IMR-90 (cell line): ENCODE measurements at regions not wholly inside any gene's neighbourhood (a gene's known extent, or its start where the extent isn't known, plus 50 kb on each side); places are given as distances from the start of the nearest gene placed in this dataset.

Source experiments
- ATAC-seq: fragments of 200-7000 bp; cut with Tn5 transposase; 2 replicates; pipeline ENCODE4 v1.9.1; 2020; ENCODE audit warnings: low read depth, mild to moderate bottlenecking, moderate library complexity
- BruUV-seq: library from RNA; stranded (reverse); fragments of 400-500 nt; replicated peaks from 2 replicates; lab custom pipeline; 2021; lab: Mats Ljungman, UMichigan
- CTCF ChIA-PET: fragments of 300-600 bp; formaldehyde crosslinking; extraction: SDS; loops from one replicate; lab custom pipeline; 2021; ENCODE audit warnings: antibody characterized with exemption; lab: Yijun Ruan, JAX
- POLR2A ChIA-PET: fragments of 300-600 bp; sonication (Branson Sonifier 250); formaldehyde crosslinking; loops from one replicate; lab custom pipeline; 2022; ENCODE audit warnings: antibody characterized with exemption; ENCODE audit not compliant: unreplicated experiment; lab: Charles Lee
- DNase-seq: peaks from one replicate; pipeline ENCODE4 v3.0.0; 2013
- H2AFZ ChIP-seq: replicated peaks from 2 replicates; pipeline ENCODE3; 2013; ENCODE audit warnings: low read length, mild to moderate bottlenecking; ENCODE audit not compliant: poor library complexity
- H2AK5ac ChIP-seq: 2 replicates; pipeline ENCODE4 v1.6.1; 2013; ENCODE audit warnings: low read depth, low read length, inconsistent platforms
- H2AK9ac ChIP-seq: replicated peaks from 2 replicates; pipeline ENCODE3; 2013; ENCODE audit warnings: mild to moderate bottlenecking, low read depth, low read length, moderate library complexity; ENCODE audit not compliant: poor library complexity
- H2BK120ac ChIP-seq: 2 replicates; pipeline ENCODE4 v1.6.1; 2013; ENCODE audit warnings: low read depth, low read length, inconsistent platforms
- H2BK15ac ChIP-seq: 3 replicates; pipeline ENCODE4 v1.6.1; 2013; ENCODE audit warnings: low read depth, low read length, inconsistent platforms
- H2BK20ac ChIP-seq: 2 replicates; pipeline ENCODE4 v1.6.1; 2013; ENCODE audit warnings: low read depth, mild to moderate bottlenecking, inconsistent platforms, low read length, moderate library complexity
- H2BK5ac ChIP-seq: 2 replicates; pipeline ENCODE4 v1.6.1; 2013; ENCODE audit warnings: mild to moderate bottlenecking, low read depth, low read length, inconsistent platforms; ENCODE audit not compliant: poor library complexity, severe bottlenecking
- H3K14ac ChIP-seq: replicated peaks from 2 replicates; pipeline ENCODE4 v1.6.1; 2013; ENCODE audit warnings: low read depth, low read length, inconsistent platforms
- H3K18ac ChIP-seq: 2 replicates; pipeline ENCODE4 v1.6.1; 2013; ENCODE audit warnings: low read depth, low read length, control low read depth
- H3K23ac ChIP-seq: 2 replicates; pipeline ENCODE4 v1.6.1; 2013; ENCODE audit warnings: low read depth, low read length, inconsistent platforms
- H3K27ac ChIP-seq: 2 replicates; pipeline ENCODE4 v1.5.1; 2013; ENCODE audit warnings: mild to moderate bottlenecking, control low read depth, low read length; ENCODE audit not compliant: insufficient read depth
- H3K27me3 ChIP-seq: 2 replicates; pipeline ENCODE4 v1.6.1; 2013; ENCODE audit warnings: low read length; ENCODE audit not compliant: control insufficient read depth, insufficient read depth
- H3K36me3 ChIP-seq: 2 replicates; pipeline ENCODE4 v1.6.1; 2013; ENCODE audit warnings: low read length, mixed read lengths; ENCODE audit not compliant: control insufficient read depth, insufficient read depth
- H3K4ac ChIP-seq: 2 replicates; pipeline ENCODE4 v1.6.1; 2013; ENCODE audit warnings: low read depth, low read length, inconsistent platforms
- H3K4me1 ChIP-seq: 2 replicates; pipeline ENCODE4 v1.6.1; 2013; ENCODE audit warnings: low read length, mixed read lengths; ENCODE audit not compliant: control insufficient read depth, insufficient read depth
- H3K4me2 ChIP-seq: 2 replicates; pipeline ENCODE4 v1.6.1; 2013; ENCODE audit warnings: low read depth, mild to moderate bottlenecking, control low read depth, low read length, moderate library complexity
- H3K4me3 ChIP-seq: 2 replicates; pipeline ENCODE4 v1.5.1; 2013; ENCODE audit warnings: low read depth, mild to moderate bottlenecking, control low read depth, low read length, moderate library complexity; ENCODE audit not compliant: insufficient read depth
- H3K56ac ChIP-seq: 2 replicates; pipeline ENCODE4 v1.6.1; 2013; ENCODE audit warnings: low read length, inconsistent platforms; ENCODE audit not compliant: insufficient read depth; ENCODE audit errors: extremely low read depth
- H3K79me1 ChIP-seq, 2 experiments: 2 replicates each; pipeline ENCODE4 v1.6.1; 2013; ENCODE audit warnings: low read length in 2 of 2, inconsistent platforms in 1 of 2, low read depth in 1 of 2
- H3K9ac ChIP-seq: 2 replicates; pipeline ENCODE4 v1.6.1; 2013; ENCODE audit warnings: low read depth, low read length, control low read depth
- H3K9me1 ChIP-seq: 2 replicates; pipeline ENCODE4 v1.6.1; 2013; ENCODE audit warnings: low read length, inconsistent platforms; ENCODE audit not compliant: insufficient read depth
- H3K9me3 ChIP-seq: 2 replicates; pipeline ENCODE4 v1.6.1; 2013; ENCODE audit warnings: low read length; ENCODE audit not compliant: control insufficient read depth, insufficient read depth
- H4K20me1 ChIP-seq: 2 replicates; pipeline ENCODE4 v1.6.1; 2013; ENCODE audit warnings: low read length, inconsistent platforms; ENCODE audit not compliant: insufficient read depth
- H4K5ac ChIP-seq: 2 replicates; pipeline ENCODE4 v1.6.1; 2013; ENCODE audit warnings: mild to moderate bottlenecking, low read depth, low read length, control low read depth
- H4K8ac ChIP-seq, 2 experiments: 2 replicates each; pipeline ENCODE4 v1.6.1; 2013; ENCODE audit warnings: low read depth in 2 of 2, low read length in 2 of 2, control low read depth in 1 of 2, inconsistent platforms in 1 of 2
- H4K91ac ChIP-seq: 2 replicates; pipeline ENCODE4 v1.6.1; 2013; ENCODE audit warnings: low read depth, low read length, inconsistent platforms; ENCODE audit not compliant: insufficient read depth
- BHLHE40 ChIP-seq: fragments of 150-350 bp; IDR thresholded peaks from 2 replicates; pipeline ENCODE4 v1.6.1; 2016; ENCODE audit warnings: mild to moderate bottlenecking, low read depth, low read length
- MAFK ChIP-seq: IDR thresholded peaks from 2 replicates; pipeline ENCODE4 v1.6.1; 2012; ENCODE audit warnings: low read depth, low read length, improper control_type of control experiment
- NFE2L2 ChIP-seq: fragments of 150-350 bp; IDR thresholded peaks from 2 replicates; pipeline ENCODE4 v1.6.1; 2016; ENCODE audit warnings: low read depth, mild to moderate bottlenecking, low read length
- RFX5 ChIP-seq: IDR thresholded peaks from 2 replicates; pipeline ENCODE4 v1.8.0; 2012; ENCODE audit warnings: low read depth, mild to moderate bottlenecking, low read length, moderate library complexity
- SMC3 ChIP-seq: fragments of 150-350 bp; IDR thresholded peaks from 2 replicates; pipeline ENCODE4 v1.6.1; 2016; ENCODE audit warnings: low read depth, mild to moderate bottlenecking, antibody characterized with exemption, low read length, moderate library complexity
- whole genome bisulfite sequencing, 2 experiments: methylation state at CpG; one replicate each; pipeline versions ENCODE4 v1.1.5 to v1.1.7; 2013; ENCODE audit warnings: missing lambda C conversion rate in 2 of 2; ENCODE audit not compliant: insufficient read length in 1 of 2; ENCODE audit errors: extremely low coverage in 2 of 2; 5-methylcytosine and 5-hydroxymethylcytosine counted together
- dilution Hi-C: fragments of 300-500 bp; cut with HindIII; formaldehyde crosslinking; loops from one replicate; pipeline ENCODE4 v1.14.3; 2018; ENCODE audit warnings: low sequenced_read_pairs; ENCODE audit not compliant: unreplicated experiment
- in situ Hi-C: fragments of 300-500 bp; cut with MboI; formaldehyde crosslinking; loops from 3 replicates; pipeline ENCODE4 v1.14.3; 2019; ENCODE audit warnings: low sequenced_read_pairs, inconsistent platforms, mixed read lengths
- intact Hi-C: fragments of 100-400 bp; cut with micrococcal nuclease; formaldehyde crosslinking; loops from 2 replicates; pipeline ENCODE4 v1.10.0; 2022

- BruUV-seq = no TSS peak
- intact Hi-C loops (no loop called here), in situ Hi-C loops (no loop called here), dilution Hi-C loops (no loop called here)
- no peaks in the 10 kb centered on the region for H4K20me1 ChIP-seq
- no CpG with 5 or more reads among the region's 3 CpGs for WGBS, 2 experiments
- H2AK5ac ChIP-seq = no peak overlapping the region
- no peak overlapping the region for H4K5ac ChIP-seq
- no peaks in the 10 kb centered on the region for H3K36me3 ChIP-seq
- H3K9me1 ChIP-seq = no peaks in the 10 kb centered on the region
- no peak overlapping the region for H3K4me3 ChIP-seq
- no peak overlapping the region for H2AFZ ChIP-seq
- POLR2A ChIA-PET = no interaction called here
- H2BK5ac ChIP-seq = no peak overlapping the region
- no peak for TF ChIP-seq SMC3
- no peak for TF ChIP-seq BHLHE40
- no peak for TF ChIP-seq NFE2L2
- TF ChIP-seq MAFK = no peak
- no peak for TF ChIP-seq RFX5
- no peak overlapping the region for H2BK15ac ChIP-seq
- no peak overlapping the region for H3K18ac ChIP-seq
- H3K79me1 ChIP-seq = no peaks in the 10 kb centered on the region
- H2BK120ac ChIP-seq = no peak overlapping the region
- H4K91ac ChIP-seq = no peak overlapping the region
- H3K9ac ChIP-seq = no peak overlapping the region
- DNase-seq = no peak
- H2BK20ac ChIP-seq = no peak overlapping the region
- H3K4ac ChIP-seq = no peak overlapping the region
- no peak for ATAC-seq
- H3K4me2 ChIP-seq = no peak overlapping the region
- H3K9me3 ChIP-seq = peaks cover 2% of the 10 kb centered on the region; the same call in 1 of the 2 replicates
- no peaks in the 10 kb centered on the region for H3K4me1 ChIP-seq
- CTCF ChIA-PET = no interaction called here
- H3K23ac ChIP-seq = no peak overlapping the region
- no peak overlapping the region for H3K56ac ChIP-seq
- H3K27me3 ChIP-seq = no peaks in the 10 kb centered on the region
- H4K8ac ChIP-seq = no peak overlapping the region
- no peak overlapping the region for H3K27ac ChIP-seq
- H3K14ac ChIP-seq = no peak overlapping the region
- no peak overlapping the region for H2AK9ac ChIP-seq
These were observed 660.7 kb upstream of the CNTNAP5 start for GRCh38 chr2:123364243-123364896.
